ENCODE measurements at regions not wholly inside any gene's neighbourhood (a gene's known extent, or its start where the extent isn't known, plus 50 kb on each side); places are given as distances from the start of the nearest gene placed in this dataset.
A peak's percentile ranks its signal among the peaks of the same experiment; 100 is the strongest.

GRCh38 chr17:6249732-6250131, 179.6 kb downstream of the WSCD1 start:
- no peak overlapping the region for H3K18ac ChIP-seq (ENCODE audit: extremely low read depth, low read length)
- H3K36me3 ChIP-seq (ENCODE audit: control insufficient read depth in 2 of 4, insufficient read depth in 4 of 4, low read length in 3 of 4), result no peaks in the 10 kb centered on the region
- no peaks in the 10 kb centered on the region for H4K20me1 ChIP-seq (replicated peaks in 1 of 2; ENCODE audit: control insufficient read depth in 1 of 2, insufficient read depth in 2 of 2, low read length in 2 of 2)
- POLR2A ChIA-PET (ENCODE audit: partially characterized antibody), result no interaction called here
- H3K4ac ChIP-seq (replicated peaks; ENCODE audit: insufficient read length, low read depth, low read length), result no peak overlapping the region
- CTCF ChIA-PET (ENCODE audit: partially characterized antibody), result interaction anchor here (0.9 to 1.5 kb wide), 7 partner anchors 13 to 502 kb away, joined by 3 to 5 read pairs (median 3); no protein-coding TSS in a partner anchor
- H4K91ac ChIP-seq (replicated peaks; ENCODE audit: insufficient read length, low read length), result no peak overlapping the region
- H3K4me2 ChIP-seq (ENCODE audit: insufficient read depth in 1 of 2, low read depth in 2 of 2, low read length in 2 of 2), result no peak overlapping the region
- no peak for DNase-seq (ENCODE audit: low read depth in 1 of 2, low spot score in 2 of 2)
- H4K8ac ChIP-seq (ENCODE audit: extremely low read depth, insufficient read depth, low read length), result no peak overlapping the region
- no peak overlapping the region for H3K14ac ChIP-seq (ENCODE audit: insufficient read length)
- no peak overlapping the region for H4K5ac ChIP-seq (ENCODE audit: insufficient read length, low read depth, low read length)
- H2BK20ac ChIP-seq (ENCODE audit: low read length), result no peak overlapping the region
- H2AK5ac ChIP-seq (ENCODE audit: low read depth, low read length), result no peak overlapping the region
- H3K23ac ChIP-seq (ENCODE audit: insufficient read length), result no peak overlapping the region
- no peaks in the 10 kb centered on the region; the same call in 1 of the 2 replicates for H3K23me2 ChIP-seq (ENCODE audit: low read depth, low read length)
- no peaks in the 10 kb centered on the region for H3K9me3 ChIP-seq (ENCODE audit: insufficient read depth in 2 of 2, low read depth in 1 of 2, low read length in 1 of 2)
- H2AFZ ChIP-seq (ENCODE audit: low read length), result no peak overlapping the region
- H2BK5ac ChIP-seq (ENCODE audit: low read depth, low read length), result no peak overlapping the region
- H3K79me2 ChIP-seq (ENCODE audit: control insufficient read depth in 1 of 2, insufficient read depth in 2 of 2, low read length in 2 of 2), result no peaks in the 10 kb centered on the region
- no peak for TF ChIP-seq TAF7 (optimal IDR thresholded peaks at IDR 0.05; ENCODE audit: borderline replicate concordance, low read depth, low read length)
- TF ChIP-seq, protein P1, sequence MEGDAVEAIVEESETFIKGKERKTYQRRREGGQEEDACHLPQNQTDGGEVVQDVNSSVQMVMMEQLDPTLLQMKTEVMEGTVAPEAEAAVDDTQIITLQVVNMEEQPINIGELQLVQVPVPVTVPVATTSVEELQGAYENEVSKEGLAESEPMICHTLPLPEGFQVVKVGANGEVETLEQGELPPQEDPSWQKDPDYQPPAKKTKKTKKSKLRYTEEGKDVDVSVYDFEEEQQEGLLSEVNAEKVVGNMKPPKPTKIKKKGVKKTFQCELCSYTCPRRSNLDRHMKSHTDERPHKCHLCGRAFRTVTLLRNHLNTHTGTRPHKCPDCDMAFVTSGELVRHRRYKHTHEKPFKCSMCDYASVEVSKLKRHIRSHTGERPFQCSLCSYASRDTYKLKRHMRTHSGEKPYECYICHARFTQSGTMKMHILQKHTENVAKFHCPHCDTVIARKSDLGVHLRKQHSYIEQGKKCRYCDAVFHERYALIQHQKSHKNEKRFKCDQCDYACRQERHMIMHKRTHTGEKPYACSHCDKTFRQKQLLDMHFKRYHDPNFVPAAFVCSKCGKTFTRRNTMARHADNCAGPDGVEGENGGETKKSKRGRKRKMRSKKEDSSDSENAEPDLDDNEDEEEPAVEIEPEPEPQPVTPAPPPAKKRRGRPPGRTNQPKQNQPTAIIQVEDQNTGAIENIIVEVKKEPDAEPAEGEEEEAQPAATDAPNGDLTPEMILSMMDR (IDR thresholded peaks at IDR 0.05; ENCODE audit: control extremely low read depth in 1 of 3, insufficient read depth in 1 of 3, low read depth in 1 of 3, low read length in 3 of 3), result peak in 1 of 3 experiments; percentile 2; a peak in 1 of 4 replicates
- H3K79me1 ChIP-seq (ENCODE audit: low read depth, low read length), result no peaks in the 10 kb centered on the region
- H3K4me3 ChIP-seq (ENCODE audit: extremely low read depth in 1 of 4, insufficient read depth in 2 of 4, low read depth in 3 of 4, low read length in 4 of 4), result no peak overlapping the region
- no peaks in the 10 kb centered on the region for H3K27me3 ChIP-seq (replicated peaks in 1 of 4; ENCODE audit: control insufficient read depth in 3 of 4, extremely low read depth in 1 of 4, insufficient read depth in 3 of 4, low read length in 3 of 4)
- no peak for FAIRE-seq
- no peak overlapping the region for H3K9ac ChIP-seq (replicated peaks in 1 of 4; ENCODE audit: extremely low read depth in 1 of 4, low read depth in 3 of 4, low read length in 3 of 4)
- H3K56ac ChIP-seq (replicated peaks; ENCODE audit: insufficient read length, low read depth, low read length), result no peak overlapping the region
- H2BK120ac ChIP-seq (replicated peaks; ENCODE audit: low read depth, low read length), result no peak overlapping the region
- WGBS, 2 experiments (ENCODE audit: extremely low coverage in 1 of 2, insufficient coverage in 1 of 2, insufficient read length in 1 of 2, insufficient replicate concordance in 2 of 2, low coverage in 1 of 2, low lambda C conversion rate in 2 of 2, missing lambda C conversion rate in 1 of 2), result 78% methylated on average over 5 of the region's 5 CpGs; no CpG with 5 or more reads in 1 of the 2 experiments
- no peak overlapping the region for H2BK15ac ChIP-seq (ENCODE audit: low read length)
- H3K27ac ChIP-seq (ENCODE audit: low read depth, low read length), result no peak overlapping the region
- H3K4me1 ChIP-seq (replicated peaks in 1 of 4; ENCODE audit: control insufficient read depth in 3 of 4, insufficient read depth in 4 of 4, low read length in 3 of 4), result no peaks in the 10 kb centered on the region
- no peak overlapping the region for H2BK12ac ChIP-seq (ENCODE audit: low read depth, low read length)

Measured in H1 (cell line).